WTC11 (cell line): ENCODE measurements at regions not wholly inside any gene's neighbourhood (a gene's known extent, or its start where the extent isn't known, plus 50 kb on each side); places are given as distances from the start of the nearest gene placed in this dataset.

Experiments
- SP1 ChIP-seq: sonication (generic); formaldehyde crosslinking; conservative IDR thresholded peaks from 2 replicates; pipeline ENCODE4 v1.8.1; 2022; ENCODE audit warnings: missing genetic modification reagents
- ZNF423 ChIP-seq: fragments of 250-450 bp; sonication (Bioruptor Pico); IDR thresholded peaks from 2 replicates; pipeline ENCODE4 v2.1.2; 2022; ENCODE audit warnings: mild to moderate bottlenecking, moderate library complexity
- ZNF425 ChIP-seq: fragments of 250-450 bp; sonication (Bioruptor Pico); conservative IDR thresholded peaks from 2 replicates; pipeline ENCODE4 v1.9.0; 2021; ENCODE audit warnings: mild to moderate bottlenecking
- TF ChIP-seq, protein P1 (sequence below): fragments of 200-600 bp; IDR thresholded peaks from 2 replicates; pipeline ENCODE4 v1.8.0; 2022; ENCODE audit warnings: antibody characterized with exemption

DNA sequence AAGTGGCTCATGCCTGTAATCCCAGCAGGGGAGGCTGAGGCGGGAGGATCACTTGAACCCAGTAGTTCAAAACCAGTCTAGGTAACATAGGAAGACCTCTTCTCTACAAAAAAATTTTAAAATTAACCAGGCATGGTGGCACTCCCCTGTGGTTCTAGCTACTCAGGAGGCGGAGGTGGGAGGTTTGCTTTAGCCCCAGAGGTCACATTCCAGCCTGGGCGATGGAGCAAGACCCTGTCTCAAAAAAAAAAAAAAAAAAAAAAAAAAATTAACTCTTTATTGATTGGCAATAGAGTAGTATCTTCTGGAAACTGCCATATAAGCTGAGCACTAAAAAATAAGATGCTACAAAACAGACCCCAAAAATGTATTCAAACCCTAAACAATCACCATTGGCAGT lies 69.5 kb downstream of the LLPH start:
- TF ChIP-seq ZNF425 (CRISPR knock-in tag) (no peak), SP1 (CRISPR knock-in tag) (no peak), ZNF423 (no peak)
- TF ChIP-seq, protein P1, sequence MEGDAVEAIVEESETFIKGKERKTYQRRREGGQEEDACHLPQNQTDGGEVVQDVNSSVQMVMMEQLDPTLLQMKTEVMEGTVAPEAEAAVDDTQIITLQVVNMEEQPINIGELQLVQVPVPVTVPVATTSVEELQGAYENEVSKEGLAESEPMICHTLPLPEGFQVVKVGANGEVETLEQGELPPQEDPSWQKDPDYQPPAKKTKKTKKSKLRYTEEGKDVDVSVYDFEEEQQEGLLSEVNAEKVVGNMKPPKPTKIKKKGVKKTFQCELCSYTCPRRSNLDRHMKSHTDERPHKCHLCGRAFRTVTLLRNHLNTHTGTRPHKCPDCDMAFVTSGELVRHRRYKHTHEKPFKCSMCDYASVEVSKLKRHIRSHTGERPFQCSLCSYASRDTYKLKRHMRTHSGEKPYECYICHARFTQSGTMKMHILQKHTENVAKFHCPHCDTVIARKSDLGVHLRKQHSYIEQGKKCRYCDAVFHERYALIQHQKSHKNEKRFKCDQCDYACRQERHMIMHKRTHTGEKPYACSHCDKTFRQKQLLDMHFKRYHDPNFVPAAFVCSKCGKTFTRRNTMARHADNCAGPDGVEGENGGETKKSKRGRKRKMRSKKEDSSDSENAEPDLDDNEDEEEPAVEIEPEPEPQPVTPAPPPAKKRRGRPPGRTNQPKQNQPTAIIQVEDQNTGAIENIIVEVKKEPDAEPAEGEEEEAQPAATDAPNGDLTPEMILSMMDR = no peak
